ENCODE measurements at regions not wholly inside any gene's neighbourhood (a gene's known extent, or its start where the extent isn't known, plus 50 kb on each side); places are given as distances from the start of the nearest gene placed in this dataset.

- Histone ChIP-seq H3K27ac (no peak overlapping the region), H3K36me3 (no peaks in the 10 kb centered on the region), H3K4me1 (peaks cover 0 to 2% (median 0%) of the 10 kb centered on the region in 4 donors), H3K27me3 (no peaks in the 10 kb centered on the region), H3K4me3 (no peak overlapping the region), H3K9me3 (peaks cover 0 to 4% of the 10 kb centered on the region in 2 donors)
- in situ Hi-C loops (cut with MboI; ENCODE audit: low pct_ligation_motif_present in 1 of 4, low pct_unique_long_range_greater_than_20kb in 1 of 4, low sequenced_read_pairs in 3 of 4) = no loop called here
- intact Hi-C loops (cut with DNase I; ENCODE audit: low total_unique reads) = no loop called here
- 36 to 45% methylated on average over 3 to 4 of the region's 4 CpGs for WGBS, 2 donors (ENCODE audit: low coverage in 1 of 2)
- TF ChIP-seq, protein P1, sequence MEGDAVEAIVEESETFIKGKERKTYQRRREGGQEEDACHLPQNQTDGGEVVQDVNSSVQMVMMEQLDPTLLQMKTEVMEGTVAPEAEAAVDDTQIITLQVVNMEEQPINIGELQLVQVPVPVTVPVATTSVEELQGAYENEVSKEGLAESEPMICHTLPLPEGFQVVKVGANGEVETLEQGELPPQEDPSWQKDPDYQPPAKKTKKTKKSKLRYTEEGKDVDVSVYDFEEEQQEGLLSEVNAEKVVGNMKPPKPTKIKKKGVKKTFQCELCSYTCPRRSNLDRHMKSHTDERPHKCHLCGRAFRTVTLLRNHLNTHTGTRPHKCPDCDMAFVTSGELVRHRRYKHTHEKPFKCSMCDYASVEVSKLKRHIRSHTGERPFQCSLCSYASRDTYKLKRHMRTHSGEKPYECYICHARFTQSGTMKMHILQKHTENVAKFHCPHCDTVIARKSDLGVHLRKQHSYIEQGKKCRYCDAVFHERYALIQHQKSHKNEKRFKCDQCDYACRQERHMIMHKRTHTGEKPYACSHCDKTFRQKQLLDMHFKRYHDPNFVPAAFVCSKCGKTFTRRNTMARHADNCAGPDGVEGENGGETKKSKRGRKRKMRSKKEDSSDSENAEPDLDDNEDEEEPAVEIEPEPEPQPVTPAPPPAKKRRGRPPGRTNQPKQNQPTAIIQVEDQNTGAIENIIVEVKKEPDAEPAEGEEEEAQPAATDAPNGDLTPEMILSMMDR (IDR thresholded peaks at IDR 0.05) = no peak
- TF ChIP-seq POLR2A (IDR thresholded peaks at IDR 0.05) = no peak
- no peak for TF ChIP-seq POLR2AphosphoS5 (IDR thresholded peaks at IDR 0.05)
- no peak for TF ChIP-seq EP300 (IDR thresholded peaks at IDR 0.05; ENCODE audit: low read depth)
- no peak for DNase-seq
Observed at GRCh38 chr6:148648754-148649453, 97.9 kb upstream of the UST start.

DNA sequence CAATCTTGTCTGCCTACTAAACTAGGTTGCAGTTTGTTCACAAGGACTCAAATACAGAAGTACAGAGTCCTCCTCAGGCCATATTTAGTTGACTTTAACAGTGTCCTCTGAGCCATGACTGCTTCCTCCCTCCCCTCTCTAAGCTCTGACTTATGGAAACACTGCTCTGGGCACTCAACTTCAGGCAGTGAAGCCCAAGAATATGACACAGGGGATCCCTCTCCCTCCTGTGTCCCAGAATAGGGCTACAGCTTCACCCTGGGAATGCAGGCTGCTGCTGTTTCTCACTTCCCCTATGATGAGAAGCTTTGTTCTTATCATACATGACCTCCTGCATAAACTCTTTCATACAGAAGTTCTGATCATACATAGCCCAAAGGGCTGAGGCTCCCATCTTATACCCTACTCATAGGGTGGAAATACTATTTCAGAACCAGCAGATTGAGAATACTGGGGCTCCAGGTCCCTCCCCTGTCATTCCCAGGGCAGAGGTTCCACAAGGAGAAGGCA lies 97.3 kb upstream of the UST start:
- peaks cover 0 to 4% of the 10 kb centered on the region in 2 donors for H3K9me3 ChIP-seq
- H3K4me1 ChIP-seq = peaks cover 0 to 2% (median 0%) of the 10 kb centered on the region in 4 donors
- no peaks in the 10 kb centered on the region for H3K27me3 ChIP-seq
- intact Hi-C loops (cut with DNase I; ENCODE audit: low total_unique reads) = no loop called here
- TF ChIP-seq, protein P1 (IDR thresholded peaks at IDR 0.05) = no peak
- TF ChIP-seq EP300 (IDR thresholded peaks at IDR 0.05; ENCODE audit: low read depth) (no peak), POLR2A (IDR thresholded peaks at IDR 0.05) (no peak), POLR2AphosphoS5 (IDR thresholded peaks at IDR 0.05) (no peak)
- no peak overlapping the region for H3K27ac ChIP-seq
- H3K4me3 ChIP-seq = no peak overlapping the region
- H3K36me3 ChIP-seq = no peaks in the 10 kb centered on the region
- DNase-seq = no peak
- in situ Hi-C loops (cut with MboI; ENCODE audit: low pct_ligation_motif_present in 1 of 4, low pct_unique_long_range_greater_than_20kb in 1 of 4, low sequenced_read_pairs in 3 of 4) = no loop called here

DNA sequence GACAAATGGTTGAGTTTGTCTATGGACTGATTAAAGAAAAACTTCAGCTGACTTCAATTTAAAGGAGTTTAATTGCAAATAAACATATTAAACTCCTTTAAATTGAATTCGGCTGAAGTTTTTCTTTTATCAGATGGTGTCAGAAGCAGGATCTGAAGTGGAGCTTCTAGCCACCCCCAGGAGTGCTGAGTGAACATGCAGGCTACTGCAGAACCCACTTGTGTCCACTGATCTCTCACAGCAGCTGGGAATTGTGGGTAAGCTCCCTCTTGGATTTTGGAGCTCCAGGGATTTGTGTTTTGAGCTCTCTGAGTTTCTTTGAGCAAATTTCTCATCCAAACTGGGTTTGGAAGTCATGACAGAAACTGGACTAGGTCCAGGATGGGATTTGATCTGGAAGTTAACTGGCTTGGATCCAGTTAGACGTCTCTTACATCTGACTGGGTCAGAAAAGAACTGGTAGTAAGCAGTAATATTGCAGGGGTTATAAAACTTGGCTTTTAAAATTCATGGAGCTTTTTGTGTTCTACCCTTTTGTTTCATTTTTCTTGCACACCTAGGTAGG lies 95.8 kb upstream of the UST start:
- Histone ChIP-seq H3K4me1 (peaks cover 0 to 2% (median 0%) of the 10 kb centered on the region in 4 donors), H3K27me3 (no peaks in the 10 kb centered on the region), H3K27ac (no peak overlapping the region), H3K4me3 (no peak overlapping the region), H3K9me3 (peaks cover 0 to 4% of the 10 kb centered on the region in 2 donors), H3K36me3 (no peaks in the 10 kb centered on the region)
- no peak for DNase-seq
- in situ Hi-C loops (cut with MboI; ENCODE audit: low pct_ligation_motif_present in 1 of 4, low pct_unique_long_range_greater_than_20kb in 1 of 4, low sequenced_read_pairs in 3 of 4) = no loop called here
- 55 to 83% methylated on average over 1 to 2 of the region's 2 CpGs for WGBS, 2 donors (ENCODE audit: low coverage in 1 of 2)
- intact Hi-C loops (cut with DNase I; ENCODE audit: low total_unique reads) = no loop called here
- TF ChIP-seq, protein P1 (IDR thresholded peaks at IDR 0.05) = no peak
- TF ChIP-seq POLR2AphosphoS5 (IDR thresholded peaks at IDR 0.05) = no peak
- no peak for TF ChIP-seq POLR2A (IDR thresholded peaks at IDR 0.05)
- no peak for TF ChIP-seq EP300 (IDR thresholded peaks at IDR 0.05; ENCODE audit: low read depth)

- H3K4me1 ChIP-seq = peaks cover 0 to 2% (median 0%) of the 10 kb centered on the region in 4 donors
- H3K36me3 ChIP-seq = no peaks in the 10 kb centered on the region
Observed at GRCh38 chr6:148652205-148652604, 94.6 kb upstream of the UST start.

More at GRCh38 chr6:148652205-148652604, 94.6 kb upstream of the UST start:
- no peak for DNase-seq
- intact Hi-C loops (cut with DNase I; ENCODE audit: low total_unique reads) = no loop called here
- no peaks in the 10 kb centered on the region for H3K27me3 ChIP-seq
- TF ChIP-seq EP300 (IDR thresholded peaks at IDR 0.05; ENCODE audit: low read depth) (no peak), POLR2A (IDR thresholded peaks at IDR 0.05) (no peak), POLR2AphosphoS5 (IDR thresholded peaks at IDR 0.05) (no peak)
- TF ChIP-seq, protein P1 (IDR thresholded peaks at IDR 0.05) = no peak
- no peak overlapping the region for H3K27ac ChIP-seq
- in situ Hi-C loops (cut with MboI; ENCODE audit: low pct_ligation_motif_present in 1 of 4, low pct_unique_long_range_greater_than_20kb in 1 of 4, low sequenced_read_pairs in 3 of 4) = no loop called here
- peaks cover 0 to 4% of the 10 kb centered on the region in 2 donors for H3K9me3 ChIP-seq
- no peak overlapping the region for H3K4me3 ChIP-seq

All from transverse colon (tissue), 4 donors.